ENCODE measurements at regions not wholly inside any gene's neighbourhood (a gene's known extent, or its start where the extent isn't known, plus 50 kb on each side); places are given as distances from the start of the nearest gene placed in this dataset.
A peak's percentile ranks its signal among the peaks of the same experiment; 100 is the strongest.

DNA sequence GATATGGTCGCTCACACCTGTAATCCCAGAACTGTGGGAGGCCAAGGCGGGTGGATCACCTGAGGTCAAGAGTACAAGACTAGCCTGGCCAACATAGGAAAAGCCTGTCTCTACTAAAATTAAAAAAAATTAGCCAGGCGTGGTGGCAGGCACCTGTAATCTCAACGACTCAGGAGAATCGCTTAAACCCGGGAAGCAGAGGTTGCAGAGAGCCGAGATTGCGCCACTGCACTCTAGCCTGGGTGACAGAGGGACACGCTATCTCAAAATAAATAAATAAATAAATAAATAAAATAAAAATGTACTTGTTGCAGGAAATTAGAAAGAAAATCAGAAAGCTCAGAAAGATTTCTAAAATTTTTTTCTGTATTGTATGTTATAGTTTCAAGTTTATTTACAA lies 113.9 kb downstream of the LITAF start:
- no peak overlapping the region for H3K4me3 ChIP-seq
- in situ Hi-C loops (cut with MboI; ENCODE audit: low pct_unique_long_range_greater_than_20kb in 2 of 9, low sequenced_read_pairs in 9 of 9, unreplicated experiment in 9 of 9) = no loop called here
- WGBS, 10 experiments = 63 to 100% (median 70%) methylated on average over 1 to 9 of the region's 9 CpGs; no CpG with 5 or more reads in 3 of the 10 experiments

GRCh38 chr16:11473728-11474127 lies 113.0 kb downstream of the LITAF start:
- in situ Hi-C loops (cut with MboI; ENCODE audit: low pct_unique_long_range_greater_than_20kb in 2 of 9, low sequenced_read_pairs in 9 of 9, unreplicated experiment in 9 of 9) = no loop called here
- Histone ChIP-seq H3K4me1 (replicated peaks in 1 of 2) (no peaks in the 10 kb centered on the region), H3K4me3 (no peak overlapping the region), H3K27ac (no peak overlapping the region)
- whole genome bisulfite sequencing, 10 experiments = 40 to 100% (median 77%) methylated on average over 1 to 10 of the region's 10 CpGs; no CpG with 5 or more reads in 2 of the 10 experiments
- ATAC-seq (replicated peaks in 6 of 8) = peak in 1 of 8 experiments; percentile 67

More for the DNA sequence above, 113.9 kb downstream of the LITAF start:
- H3K27ac ChIP-seq = no peak overlapping the region
- no peaks in the 10 kb centered on the region for H3K4me1 ChIP-seq (replicated peaks in 1 of 2)
- no peak for ATAC-seq (replicated peaks in 6 of 8)

- Histone ChIP-seq H3K27ac (no peak overlapping the region), H3K4me1 (replicated peaks in 1 of 2) (no peaks in the 10 kb centered on the region), H3K4me3 (no peak overlapping the region)
- ATAC-seq (replicated peaks in 6 of 8) = peak in 2 of 8 experiments; percentile 42 to 77
- in situ Hi-C loops (cut with MboI; ENCODE audit: low pct_unique_long_range_greater_than_20kb in 2 of 9, low sequenced_read_pairs in 9 of 9, unreplicated experiment in 9 of 9) = no loop called here
- WGBS, 10 experiments = 20 to 90% (median 67%) methylated on average over 1 to 7 of the region's 8 CpGs; no CpG with 5 or more reads in 1 of the 10 experiments
Measured at GRCh38 chr16:11474617-11475291, 112.0 kb downstream of the LITAF start.

GRCh38 chr16:11475896-11476630 lies 110.7 kb downstream of the LITAF start:
- WGBS, 10 experiments = 20 to 77% (median 50%) methylated on average over 1 to 3 of the region's 8 CpGs; no CpG with 5 or more reads in 7 of the 10 experiments
- Histone ChIP-seq H3K4me1 (replicated peaks in 1 of 2) (no peaks in the 10 kb centered on the region), H3K27ac (no peak overlapping the region), H3K4me3 (no peak overlapping the region)
- ATAC-seq (replicated peaks in 6 of 8) = no peak
- in situ Hi-C loops (cut with MboI; ENCODE audit: low pct_unique_long_range_greater_than_20kb in 2 of 9, low sequenced_read_pairs in 9 of 9, unreplicated experiment in 9 of 9) = no loop called here

GRCh38 chr16:11476676-11477075 lies 110.0 kb downstream of the LITAF start:
- no peak overlapping the region for H3K27ac ChIP-seq
- no peaks in the 10 kb centered on the region for H3K4me1 ChIP-seq (replicated peaks in 1 of 2)
- WGBS, 10 experiments = 66 to 100% methylated on average over 3 to 4 of the region's 14 CpGs; no CpG with 5 or more reads in 8 of the 10 experiments
- no peak overlapping the region for H3K4me3 ChIP-seq
- in situ Hi-C loops (cut with MboI; ENCODE audit: low pct_unique_long_range_greater_than_20kb in 2 of 9, low sequenced_read_pairs in 9 of 9, unreplicated experiment in 9 of 9) = no loop called here
- no peak for ATAC-seq (replicated peaks in 6 of 8)

- 14 to 89% (median 60%) methylated on average over 1 to 12 of the region's 17 CpGs; no CpG with 5 or more reads in 1 of the 10 experiments for WGBS, 10 experiments
- in situ Hi-C loops (cut with MboI; ENCODE audit: low pct_unique_long_range_greater_than_20kb in 2 of 9, low sequenced_read_pairs in 9 of 9, unreplicated experiment in 9 of 9) = no loop called here
- Histone ChIP-seq H3K4me3 (no peak overlapping the region), H3K27ac (no peak overlapping the region), H3K4me1 (replicated peaks in 1 of 2) (no peaks in the 10 kb centered on the region)
- no peak for ATAC-seq (replicated peaks in 6 of 8)
Measured at GRCh38 chr16:11478431-11479119, 108.1 kb downstream of the LITAF start.

- Histone ChIP-seq H3K4me1 (replicated peaks in 1 of 2) (no peaks in the 10 kb centered on the region), H3K27ac (no peak overlapping the region), H3K4me3 (no peak overlapping the region)
- no peak for ATAC-seq (replicated peaks in 6 of 8)
- in situ Hi-C loops (cut with MboI; ENCODE audit: low pct_unique_long_range_greater_than_20kb in 2 of 9, low sequenced_read_pairs in 9 of 9, unreplicated experiment in 9 of 9) = no loop called here
- WGBS, 10 experiments = 49 to 100% (median 95%) methylated on average over 1 to 4 of the region's 4 CpGs; no CpG with 5 or more reads in 1 of the 10 experiments
Measured at GRCh38 chr16:11479916-11480315, 106.8 kb downstream of the LITAF start.

DNA sequence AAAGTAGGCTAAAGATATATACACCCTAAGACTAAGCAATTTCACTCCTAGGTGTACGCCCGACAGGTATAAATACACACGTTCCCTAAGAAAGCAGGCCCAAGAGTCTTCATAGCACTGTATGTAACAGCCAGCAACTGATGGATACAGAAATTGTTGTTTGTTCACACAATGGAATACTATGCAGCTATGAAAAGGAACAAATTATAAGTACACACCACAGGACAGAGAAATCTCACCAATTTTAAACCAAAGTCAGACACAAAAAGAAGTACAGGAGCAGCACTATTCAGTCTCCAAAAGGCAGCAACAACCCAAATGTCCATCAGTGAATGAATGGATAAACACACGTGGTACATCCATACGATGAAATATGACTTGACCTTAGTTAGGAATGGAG lies 106.1 kb downstream of the LITAF start:
- in situ Hi-C loops (cut with MboI; ENCODE audit: low pct_unique_long_range_greater_than_20kb in 2 of 9, low sequenced_read_pairs in 9 of 9, unreplicated experiment in 9 of 9) = no loop called here
- ATAC-seq (replicated peaks in 6 of 8) = no peak
- no peaks in the 10 kb centered on the region for H3K4me1 ChIP-seq (replicated peaks in 1 of 2)
- H3K4me3 ChIP-seq = no peak overlapping the region
- 85 to 100% (median 96%) methylated on average over 2 to 5 of the region's 5 CpGs for WGBS, 10 experiments
- no peak overlapping the region for H3K27ac ChIP-seq

DNA sequence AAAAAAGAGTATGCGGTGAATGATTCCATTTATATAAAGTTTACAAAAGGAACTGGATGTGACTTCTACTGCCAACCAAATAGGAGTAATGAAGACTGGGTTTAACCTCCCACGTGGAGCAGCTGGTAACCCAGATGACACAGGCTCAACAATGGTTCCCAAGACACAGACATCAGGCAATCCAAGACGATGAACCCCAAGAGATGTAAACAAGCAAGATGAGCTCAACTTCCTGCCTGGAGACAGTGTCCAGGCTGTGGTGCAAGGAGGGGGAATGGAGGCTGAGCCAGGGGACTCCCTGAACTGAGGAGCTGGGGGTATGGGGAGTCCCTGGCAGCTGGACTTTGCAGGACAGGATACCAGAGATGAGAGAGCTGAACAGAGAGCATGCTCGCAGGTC lies 104.7 kb downstream of the LITAF start:
- Histone ChIP-seq H3K27ac (no peak overlapping the region), H3K4me1 (replicated peaks in 1 of 2) (no peaks in the 10 kb centered on the region), H3K4me3 (no peak overlapping the region)
- in situ Hi-C loops (cut with MboI; ENCODE audit: low pct_unique_long_range_greater_than_20kb in 2 of 9, low sequenced_read_pairs in 9 of 9, unreplicated experiment in 9 of 9) = no loop called here
- 0 to 90% (median 67%) methylated on average over 1 to 4 of the region's 4 CpGs; no CpG with 5 or more reads in 2 of the 10 experiments for WGBS, 10 experiments
- no peak for ATAC-seq (replicated peaks in 6 of 8)

DNA sequence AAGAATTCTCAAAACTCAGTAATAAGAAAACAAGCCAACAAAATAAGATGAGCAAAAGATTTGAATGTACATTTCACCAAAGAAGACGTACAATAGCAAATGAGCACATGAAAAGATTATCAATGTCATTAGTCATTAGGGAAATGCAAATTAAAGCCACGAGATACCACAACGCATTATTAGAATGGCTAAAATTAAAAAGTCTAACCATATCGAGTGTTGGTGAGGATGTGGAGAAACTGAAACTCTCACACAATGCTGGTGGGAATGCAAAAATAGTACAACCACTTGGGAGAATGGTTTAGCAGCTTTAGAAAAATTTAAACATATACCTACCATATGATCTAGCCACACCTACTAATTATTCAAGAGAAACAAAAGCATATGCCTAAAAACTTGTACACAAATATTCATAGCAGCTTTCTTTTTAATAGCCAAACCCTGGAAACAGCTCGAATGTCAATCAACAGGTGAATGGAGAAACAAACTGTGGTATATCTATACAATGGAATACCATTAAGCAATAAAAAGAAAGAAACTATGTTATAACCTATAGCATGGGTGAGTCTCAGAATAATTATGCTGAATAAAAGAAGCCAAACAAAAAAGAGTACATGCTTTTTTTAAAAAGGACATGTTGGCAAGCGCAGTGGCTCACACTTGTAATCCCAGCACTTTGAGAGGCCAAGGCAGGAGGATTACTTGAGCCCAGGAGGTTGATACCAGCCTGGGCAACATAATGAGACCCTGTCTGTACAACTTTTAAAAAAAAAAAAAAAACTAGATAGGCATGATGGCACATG lies 103.6 kb downstream of the LITAF start:
- Histone ChIP-seq H3K27ac (no peak overlapping the region), H3K4me1 (replicated peaks in 1 of 2) (no peaks in the 10 kb centered on the region), H3K4me3 (no peak overlapping the region)
- no peak for ATAC-seq (replicated peaks in 6 of 8)
- 49 to 91% (median 85%) methylated on average over 2 to 6 of the region's 6 CpGs for WGBS, 10 experiments
- in situ Hi-C loops (cut with MboI; ENCODE audit: low pct_unique_long_range_greater_than_20kb in 2 of 9, low sequenced_read_pairs in 9 of 9, unreplicated experiment in 9 of 9) = no loop called here

DNA sequence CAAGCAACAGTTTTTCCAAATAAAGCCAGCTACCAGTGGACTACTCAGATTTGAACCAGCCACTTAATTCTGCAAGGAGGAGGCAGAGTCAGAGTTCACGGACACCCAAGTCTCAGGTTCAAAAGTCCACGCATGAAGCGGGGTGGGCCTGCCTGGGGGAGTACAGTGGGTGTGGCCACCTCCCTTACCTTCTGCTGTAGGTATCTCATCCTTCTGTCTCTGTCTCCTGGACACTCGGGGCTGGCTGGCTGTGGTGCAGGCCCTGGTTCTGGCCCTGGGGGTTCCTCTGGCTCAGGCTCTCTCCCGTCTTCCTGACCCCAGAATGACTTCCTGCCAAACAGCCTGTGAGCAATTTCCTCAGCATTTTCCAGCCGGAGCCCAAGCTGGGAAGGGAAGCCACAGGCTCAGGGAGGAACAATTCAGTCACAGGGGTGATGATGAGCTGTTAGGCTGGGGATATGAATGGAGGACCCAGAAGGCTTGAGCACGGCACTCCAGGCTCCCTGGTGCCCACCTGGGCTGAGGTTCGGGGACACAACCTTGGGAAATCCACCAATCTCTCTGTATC lies 101.9 kb downstream of the LITAF start:
- 13 to 100% (median 85%) methylated on average over 1 to 3 of the region's 8 CpGs; no CpG with 5 or more reads in 4 of the 10 experiments for WGBS, 10 experiments
- H3K4me1 ChIP-seq (replicated peaks in 1 of 2) = no peaks in the 10 kb centered on the region
- ATAC-seq (replicated peaks in 6 of 8) = no peak
- in situ Hi-C loops (cut with MboI; ENCODE audit: low pct_unique_long_range_greater_than_20kb in 2 of 9, low sequenced_read_pairs in 9 of 9, unreplicated experiment in 9 of 9) = no loop called here
- H3K4me3 ChIP-seq = no peak overlapping the region
- H3K27ac ChIP-seq = no peak overlapping the region

DNA sequence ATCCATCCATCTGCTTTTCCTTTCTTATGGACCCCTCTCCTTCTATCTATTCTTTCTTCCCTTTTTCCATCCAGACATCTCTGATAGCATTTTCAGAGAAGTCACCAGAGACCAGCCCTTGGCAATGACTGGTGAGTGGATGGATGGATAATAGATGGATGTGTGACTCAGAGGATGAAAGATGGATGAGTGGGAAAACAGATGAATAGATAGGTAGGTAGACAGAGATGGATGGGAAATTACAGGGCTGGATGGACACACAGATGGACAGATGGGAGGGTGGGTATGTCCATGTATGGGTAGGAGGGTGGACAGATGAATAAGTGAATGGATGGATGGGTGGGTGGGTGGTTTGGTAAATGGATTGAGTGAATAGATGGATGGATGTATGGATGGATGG lies 101.0 kb downstream of the LITAF start:
- Histone ChIP-seq H3K4me1 (replicated peaks in 1 of 2) (no peaks in the 10 kb centered on the region), H3K4me3 (no peak overlapping the region), H3K27ac (no peak overlapping the region)
- ATAC-seq (replicated peaks in 6 of 8) = no peak
- in situ Hi-C loops (cut with MboI; ENCODE audit: low pct_unique_long_range_greater_than_20kb in 2 of 9, low sequenced_read_pairs in 9 of 9, unreplicated experiment in 9 of 9) = no loop called here

Measured in motor neuron (in vitro differentiated cells).